NT2/D1 (cell line): ENCODE measurements at regions not wholly inside any gene's neighbourhood (a gene's known extent, or its start where the extent isn't known, plus 50 kb on each side); places are given as distances from the start of the nearest gene placed in this dataset.

ENCODE experiments used
- SUZ12 ChIP-seq: IDR thresholded peaks from 2 replicates; pipeline ENCODE4 v1.6.1; 2011; ENCODE audit not compliant: insufficient read length, insufficient read depth; ENCODE audit errors: extremely low read depth
- YY1 ChIP-seq: IDR thresholded peaks from 2 replicates; pipeline ENCODE4 v1.6.1; 2011; ENCODE audit not compliant: insufficient read length, insufficient read depth
- ZNF274 ChIP-seq: IDR thresholded peaks from 2 replicates; pipeline ENCODE4 v1.6.1; 2011; ENCODE audit warnings: mild to moderate bottlenecking, low read depth, low read length

DNA sequence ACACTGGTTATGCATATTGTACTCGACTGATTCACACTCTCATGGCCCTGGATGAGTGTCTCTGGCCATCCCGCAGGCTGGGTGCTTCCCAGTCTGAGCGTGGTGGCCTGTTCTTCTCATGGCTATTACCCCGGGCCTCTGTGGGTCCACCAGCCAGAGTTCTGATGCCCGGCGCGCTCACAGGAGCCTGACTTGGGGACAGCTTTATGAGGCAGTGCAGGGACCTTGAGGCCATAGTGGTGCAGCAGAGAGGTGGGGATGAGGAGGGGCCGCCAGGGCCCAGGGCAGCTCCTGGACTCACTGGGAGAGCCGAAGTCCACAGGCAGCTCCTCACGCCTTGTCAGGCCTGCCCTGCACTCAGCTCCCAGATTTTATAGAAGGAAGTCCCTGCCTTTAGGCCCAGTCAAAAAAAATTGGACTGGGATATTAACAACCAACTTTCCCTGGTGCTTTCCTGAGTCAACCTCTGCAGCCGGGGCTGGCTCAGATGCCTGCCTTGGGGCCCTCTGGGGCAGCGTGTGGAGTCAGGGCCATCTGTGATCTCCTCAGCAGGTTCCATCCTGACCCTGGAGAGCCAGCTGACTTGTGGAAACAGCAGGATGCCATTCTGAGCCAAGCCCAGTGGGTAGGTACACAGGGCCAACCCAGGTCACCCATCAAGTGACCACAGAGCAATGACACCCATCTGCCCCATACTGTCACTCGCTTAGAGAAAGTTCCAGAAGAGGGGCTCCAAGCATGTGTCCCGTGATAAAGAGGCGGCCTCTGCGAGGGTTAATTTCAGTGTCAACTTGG, 89.4 kb upstream of the DIO3 start:
- TF ChIP-seq SUZ12 = no peak
- no peak for TF ChIP-seq YY1
- TF ChIP-seq ZNF274 = no peak
